BLaER1 (cell line): ENCODE measurements at regions not wholly inside any gene's neighbourhood (a gene's known extent, or its start where the extent isn't known, plus 50 kb on each side); places are given as distances from the start of the nearest gene placed in this dataset.
"Not testable (repeated sequence)": the region's sequence is repeated elsewhere in the genome, so short reads cannot be mapped to it uniquely, and the experiment has no call there.

ENCODE experiments used
- H3K27ac ChIP-seq: shearing (Covaris generic); formaldehyde crosslinking; 2 replicates; pipeline ENCODE4 v1.8.1; 2022
- H3K27me3 ChIP-seq: shearing (Covaris generic); formaldehyde crosslinking; 2 replicates; pipeline ENCODE4 v1.8.1; 2022
- H3K36me3 ChIP-seq: shearing (Covaris generic); formaldehyde crosslinking; 2 replicates; pipeline ENCODE4 v1.8.1; 2022
- H3K4me1 ChIP-seq: shearing (Covaris generic); formaldehyde crosslinking; 2 replicates; pipeline ENCODE4 v1.8.1; 2022
- H3K4me2 ChIP-seq: shearing (Covaris generic); formaldehyde crosslinking; 2 replicates; pipeline ENCODE4 v1.8.1; 2022
- H3K4me3 ChIP-seq: shearing (Covaris generic); formaldehyde crosslinking; 2 replicates; pipeline ENCODE4 v1.8.1; 2022
- H3K9ac ChIP-seq: shearing (Covaris generic); formaldehyde crosslinking; 2 replicates; pipeline ENCODE4 v1.8.1; 2022
- H3K9me3 ChIP-seq: shearing (Covaris generic); formaldehyde crosslinking; 2 replicates; pipeline ENCODE4 v1.8.1; 2022
- H4K20me1 ChIP-seq: shearing (Covaris generic); formaldehyde crosslinking; 2 replicates; pipeline ENCODE4 v1.8.1; 2022
- Cebpa-rat ChIP-seq: shearing (Covaris generic); IDR thresholded peaks from 2 replicates; pipeline ENCODE4 v1.8.1; 2022

DNA sequence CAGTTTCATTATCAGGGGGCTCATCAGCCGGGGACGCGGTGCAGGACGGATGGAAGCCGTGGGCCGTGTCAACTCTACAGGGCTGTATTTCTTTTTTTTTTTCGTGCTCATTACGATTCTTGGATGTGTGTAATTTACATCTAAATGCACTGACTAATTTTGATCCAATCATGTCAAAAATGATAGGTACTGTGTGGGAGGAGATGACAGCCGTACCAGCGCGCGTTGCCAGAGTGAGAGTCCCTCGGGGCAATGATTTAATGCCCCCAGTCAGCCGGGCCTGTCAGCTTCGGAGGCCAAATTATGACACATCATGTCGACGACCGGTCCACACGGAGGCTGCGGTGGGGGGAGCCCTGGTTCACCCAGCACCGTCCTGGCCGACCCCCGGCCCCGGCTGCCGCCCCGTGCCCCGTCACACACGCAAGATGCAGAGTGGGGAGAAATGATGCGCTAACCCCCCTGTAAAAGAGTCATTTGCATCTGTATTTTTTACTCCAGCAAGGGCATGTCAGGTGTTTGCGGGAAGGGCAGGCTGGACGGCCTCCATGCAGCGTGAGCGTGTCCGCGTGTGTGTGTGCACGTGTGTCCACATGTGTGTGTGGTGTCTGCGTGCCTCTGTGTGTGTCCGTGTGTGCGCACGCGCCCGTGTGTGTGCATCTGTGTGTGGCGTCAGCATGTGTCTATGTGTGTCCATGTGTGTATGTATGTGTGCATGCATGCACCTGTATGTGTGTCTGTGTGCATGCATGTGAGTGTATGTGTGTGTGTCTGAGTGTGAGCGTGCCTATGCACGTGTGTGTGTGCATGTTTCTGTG lies 74.3 kb upstream of the PPP2R3B start:
- H4K20me1 ChIP-seq: no peaks in the 10 kb centered on the region
- H3K4me1 ChIP-seq: no peaks in the 10 kb centered on the region
- no peak overlapping the region for H3K27ac ChIP-seq
- no peak for TF ChIP-seq Cebpa-rat
- no peaks in the 10 kb centered on the region for H3K27me3 ChIP-seq
- H3K36me3 ChIP-seq: no peaks in the 10 kb centered on the region
- no peak overlapping the region for H3K9ac ChIP-seq
- H3K4me3 ChIP-seq: no peak overlapping the region
- no peaks in the 10 kb centered on the region for H3K9me3 ChIP-seq
- H3K4me2 ChIP-seq: no peak overlapping the region

DNA sequence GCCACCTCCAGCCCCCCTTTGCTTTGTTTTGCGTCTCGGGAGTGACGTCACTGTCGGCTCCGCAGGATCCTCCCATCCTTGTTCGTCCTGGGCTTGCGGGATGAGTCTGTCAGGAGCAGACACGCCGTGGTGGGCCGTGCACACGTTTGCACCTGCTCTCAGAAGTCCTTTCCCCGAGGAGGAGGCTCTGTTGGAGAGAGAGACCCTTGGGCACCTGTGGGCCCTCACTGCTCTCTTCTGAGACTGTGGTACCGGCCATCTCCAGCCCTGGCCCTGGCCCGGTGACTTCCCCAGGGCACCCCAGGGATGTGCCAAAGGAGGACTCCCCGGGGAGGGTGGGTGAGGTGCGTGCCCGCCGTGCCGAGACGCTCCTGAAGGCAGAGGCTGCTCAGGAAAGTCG lies 76.1 kb upstream of the PPP2R3B start:
- no peak for TF ChIP-seq Cebpa-rat
- no peaks in the 10 kb centered on the region for H3K27me3 ChIP-seq
- no peaks in the 10 kb centered on the region for H3K36me3 ChIP-seq
- no peak overlapping the region for H3K9ac ChIP-seq
- H3K27ac ChIP-seq: no peak overlapping the region
- H3K4me1 ChIP-seq: no peaks in the 10 kb centered on the region
- H3K4me3 ChIP-seq: no peak overlapping the region
- no peaks in the 10 kb centered on the region for H3K9me3 ChIP-seq
- H3K4me2 ChIP-seq: no peak overlapping the region
- no peaks in the 10 kb centered on the region for H4K20me1 ChIP-seq

DNA sequence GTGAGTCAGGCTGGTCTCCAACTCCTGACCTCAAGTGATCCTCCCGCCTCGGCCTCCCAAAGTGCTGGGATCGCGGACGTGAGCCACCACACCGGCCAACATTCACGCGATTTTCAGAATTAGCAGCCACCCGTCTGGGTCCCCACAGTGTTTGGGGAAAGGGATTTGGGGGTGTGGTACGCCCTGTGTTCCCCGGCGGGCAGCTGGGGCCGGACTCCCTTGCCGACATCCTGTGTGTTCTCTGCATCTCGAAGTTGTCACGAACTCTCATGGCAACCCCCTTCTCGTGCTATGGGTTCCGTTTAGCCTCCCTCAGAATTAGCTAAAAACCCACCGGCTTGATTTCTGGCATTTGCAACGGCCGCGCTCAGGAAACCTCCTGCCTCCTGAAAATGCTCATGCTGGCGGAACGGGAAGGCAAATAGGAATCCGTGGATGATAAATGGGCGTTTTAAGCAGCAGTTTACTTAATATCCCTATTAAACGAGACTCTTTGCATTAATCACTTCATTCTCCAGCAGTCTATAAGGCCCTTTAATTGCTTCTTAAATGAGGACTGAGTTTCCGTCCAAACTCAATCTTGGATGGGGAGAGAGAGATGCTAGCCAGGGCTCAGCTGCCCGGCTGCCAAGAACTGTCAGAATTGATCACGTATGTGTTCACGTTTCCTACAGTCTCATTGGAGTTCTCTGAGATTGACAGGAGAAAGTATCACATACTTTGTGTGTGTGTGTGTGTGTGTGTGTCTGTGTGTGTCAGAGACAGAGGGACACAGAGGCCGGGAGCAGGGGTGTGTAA lies 78.9 kb upstream of the PPP2R3B start:
- Histone ChIP-seq H3K4me2 (no peak overlapping the region), H3K4me3 (no peak overlapping the region), H3K9ac (no peak overlapping the region), H4K20me1 (no peaks in the 10 kb centered on the region), H3K9me3 (no peaks in the 10 kb centered on the region), H3K36me3 (no peaks in the 10 kb centered on the region), H3K27me3 (no peaks in the 10 kb centered on the region), H3K4me1 (no peaks in the 10 kb centered on the region), H3K27ac (no peak overlapping the region)
- TF ChIP-seq Cebpa-rat: no peak

DNA sequence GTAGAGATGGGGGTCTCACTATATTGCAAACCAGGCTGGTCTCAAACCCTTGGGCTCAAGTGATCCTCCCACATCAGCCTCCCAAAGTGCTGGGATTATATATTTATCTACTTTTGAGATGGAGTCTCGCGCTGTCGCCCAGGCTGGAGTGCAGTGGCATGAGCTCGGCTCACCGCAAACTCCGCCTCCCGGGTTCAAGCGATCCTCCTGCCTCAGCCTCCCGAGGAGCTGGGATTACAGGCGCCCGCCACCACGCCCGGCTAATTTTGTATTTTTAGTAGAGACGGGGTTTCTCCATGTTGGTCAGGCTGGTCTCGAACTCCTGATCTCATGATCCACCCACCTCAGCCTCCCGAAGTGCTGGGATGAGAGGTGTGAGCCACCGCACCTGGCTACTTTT lies 80.1 kb upstream of the PPP2R3B start:
- H3K4me3 ChIP-seq, H3K4me1 ChIP-seq, H3K27me3 ChIP-seq, H3K4me2 ChIP-seq, H3K9ac ChIP-seq, H4K20me1 ChIP-seq, H3K36me3 ChIP-seq, H3K9me3 ChIP-seq, H3K27ac ChIP-seq: not testable (repeated sequence)

DNA sequence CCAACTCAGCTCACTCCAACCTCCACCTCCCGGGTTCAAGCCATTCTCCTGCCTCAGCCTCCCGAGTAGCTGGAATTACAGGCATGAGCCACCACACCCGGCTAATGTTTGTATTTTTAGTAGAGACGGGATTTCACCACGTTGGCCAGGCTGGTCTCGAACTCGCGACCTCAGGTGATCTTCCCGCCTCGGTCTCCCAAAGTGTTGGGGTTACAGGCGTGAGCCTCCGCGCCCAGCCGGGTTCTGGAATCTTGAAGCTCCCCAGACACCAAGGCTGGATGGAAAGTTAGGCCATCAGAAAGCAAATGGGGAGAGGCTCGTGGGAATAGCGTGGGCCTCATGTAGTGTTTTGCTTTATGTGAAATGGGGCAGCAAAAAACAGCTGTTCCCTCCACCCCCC lies 81.0 kb upstream of the PPP2R3B start:
- H3K27ac ChIP-seq, H3K9ac ChIP-seq, H3K36me3 ChIP-seq, H3K4me2 ChIP-seq, H4K20me1 ChIP-seq, H3K27me3 ChIP-seq, H3K4me3 ChIP-seq, H3K9me3 ChIP-seq: not testable (repeated sequence)
- H3K4me1 ChIP-seq: peaks cover 13% of the 10 kb centered on the region

DNA sequence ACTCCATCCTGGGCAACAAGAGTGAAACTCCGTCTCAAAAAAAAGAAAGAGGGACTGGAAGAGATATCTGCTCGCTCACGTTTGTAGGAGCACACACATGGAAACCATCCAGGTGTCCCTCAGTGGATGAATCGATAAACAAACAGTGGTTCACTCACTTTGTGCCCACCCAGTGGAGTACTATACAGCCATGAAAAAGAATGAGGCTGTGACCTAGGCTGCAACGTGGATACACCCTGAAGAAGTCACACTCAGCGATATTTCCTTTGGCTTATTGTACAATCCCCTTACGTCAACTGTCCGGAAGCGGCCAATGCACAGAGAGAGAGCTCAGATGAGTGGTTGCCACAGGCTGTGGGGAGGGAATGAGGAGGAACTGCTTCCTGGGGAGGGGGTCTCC lies 82.3 kb upstream of the PPP2R3B start:
- no peak overlapping the region for H3K9ac ChIP-seq
- no peak overlapping the region for H3K4me2 ChIP-seq
- TF ChIP-seq Cebpa-rat: no peak
- H3K36me3 ChIP-seq: no peaks in the 10 kb centered on the region
- H3K9me3 ChIP-seq: no peaks in the 10 kb centered on the region
- no peaks in the 10 kb centered on the region for H4K20me1 ChIP-seq
- no peak overlapping the region for H3K27ac ChIP-seq
- no peak overlapping the region for H3K4me3 ChIP-seq
- H3K27me3 ChIP-seq: no peaks in the 10 kb centered on the region
- peaks cover 13% of the 10 kb centered on the region for H3K4me1 ChIP-seq

DNA sequence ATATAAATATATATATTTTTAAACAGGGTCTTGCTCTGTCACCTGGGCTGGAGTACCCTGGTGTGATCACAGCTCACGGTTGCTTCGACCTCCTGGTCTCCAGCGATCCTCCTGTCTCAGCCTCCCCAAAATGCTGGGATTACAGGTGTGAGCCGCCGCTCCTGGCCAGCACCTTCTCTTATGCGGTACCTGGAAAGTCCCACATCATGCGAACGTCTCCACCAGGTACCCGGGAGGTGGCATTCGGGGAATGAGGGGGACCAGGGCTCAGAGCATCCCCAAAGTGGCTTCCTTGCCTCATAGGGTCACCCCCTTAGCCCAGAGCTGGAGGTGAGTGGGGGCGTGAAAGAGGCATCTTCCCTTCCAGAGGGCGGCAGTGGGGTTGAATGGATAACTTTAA lies 84.0 kb upstream of the PPP2R3B start:
- no peaks in the 10 kb centered on the region for H3K36me3 ChIP-seq
- no peaks in the 10 kb centered on the region for H3K9me3 ChIP-seq
- no peak overlapping the region for H3K9ac ChIP-seq
- H3K27ac ChIP-seq: no peak overlapping the region
- H3K4me1 ChIP-seq: peaks cover 13% of the 10 kb centered on the region
- H4K20me1 ChIP-seq: no peaks in the 10 kb centered on the region
- no peak for TF ChIP-seq Cebpa-rat
- H3K4me3 ChIP-seq: no peak overlapping the region
- H3K27me3 ChIP-seq: no peaks in the 10 kb centered on the region
- no peak overlapping the region for H3K4me2 ChIP-seq

DNA sequence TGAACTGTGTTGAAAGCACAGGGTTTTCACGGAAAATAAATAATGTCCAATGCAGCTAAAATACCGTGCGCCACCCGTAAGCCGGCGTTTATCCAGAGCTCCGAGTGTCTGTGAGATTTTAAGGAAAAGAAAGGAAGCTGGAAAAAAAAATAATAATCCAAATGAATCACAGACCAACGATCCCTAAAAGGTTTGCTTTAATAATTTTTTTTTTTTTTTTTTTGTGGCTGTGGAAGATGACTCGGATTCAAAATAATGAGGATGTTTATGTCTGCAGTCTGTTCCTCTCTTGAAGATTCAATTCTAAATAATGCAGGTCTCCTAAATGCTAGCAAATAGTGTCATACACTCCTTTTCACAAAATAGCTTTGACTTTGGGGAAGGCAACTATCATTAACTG lies 84.6 kb upstream of the PPP2R3B start:
- Histone ChIP-seq H3K4me2 (peak overlapping the region; percentile 56), H3K27me3 (no peaks in the 10 kb centered on the region), H3K4me1 (peaks cover 13% of the 10 kb centered on the region), H3K27ac (no peak overlapping the region), H4K20me1 (no peaks in the 10 kb centered on the region), H3K36me3 (no peaks in the 10 kb centered on the region), H3K4me3 (no peak overlapping the region), H3K9ac (no peak overlapping the region), H3K9me3 (no peaks in the 10 kb centered on the region)
- no peak for TF ChIP-seq Cebpa-rat

DNA sequence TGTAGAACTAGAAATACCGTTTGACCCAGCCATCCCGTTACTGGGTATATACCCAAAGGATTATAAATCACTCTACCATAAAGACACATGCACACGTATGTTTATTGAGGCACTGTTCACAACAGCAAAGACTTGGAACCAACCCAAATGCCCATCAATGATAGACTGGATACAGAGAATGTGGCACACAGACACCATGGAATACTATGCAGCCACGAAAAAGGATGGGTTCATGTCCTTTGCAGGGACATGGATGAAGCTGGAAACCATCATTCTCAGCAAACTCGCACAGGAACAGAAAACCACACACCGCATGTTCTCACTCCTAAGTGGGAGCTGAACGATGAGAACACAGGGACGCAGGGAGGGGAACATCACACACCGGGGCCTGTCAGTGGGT lies 85.6 kb upstream of the PPP2R3B start:
- H3K9me3 ChIP-seq, H3K36me3 ChIP-seq, H3K27me3 ChIP-seq, H3K27ac ChIP-seq, H4K20me1 ChIP-seq, H3K4me3 ChIP-seq, H3K9ac ChIP-seq: not testable (repeated sequence)
- Histone ChIP-seq H3K4me2 (0 out of 2 replicates have a peak overlapping the region, but pooled peaks have one; percentile 56), H3K4me1 (peaks cover 13% of the 10 kb centered on the region)

DNA sequence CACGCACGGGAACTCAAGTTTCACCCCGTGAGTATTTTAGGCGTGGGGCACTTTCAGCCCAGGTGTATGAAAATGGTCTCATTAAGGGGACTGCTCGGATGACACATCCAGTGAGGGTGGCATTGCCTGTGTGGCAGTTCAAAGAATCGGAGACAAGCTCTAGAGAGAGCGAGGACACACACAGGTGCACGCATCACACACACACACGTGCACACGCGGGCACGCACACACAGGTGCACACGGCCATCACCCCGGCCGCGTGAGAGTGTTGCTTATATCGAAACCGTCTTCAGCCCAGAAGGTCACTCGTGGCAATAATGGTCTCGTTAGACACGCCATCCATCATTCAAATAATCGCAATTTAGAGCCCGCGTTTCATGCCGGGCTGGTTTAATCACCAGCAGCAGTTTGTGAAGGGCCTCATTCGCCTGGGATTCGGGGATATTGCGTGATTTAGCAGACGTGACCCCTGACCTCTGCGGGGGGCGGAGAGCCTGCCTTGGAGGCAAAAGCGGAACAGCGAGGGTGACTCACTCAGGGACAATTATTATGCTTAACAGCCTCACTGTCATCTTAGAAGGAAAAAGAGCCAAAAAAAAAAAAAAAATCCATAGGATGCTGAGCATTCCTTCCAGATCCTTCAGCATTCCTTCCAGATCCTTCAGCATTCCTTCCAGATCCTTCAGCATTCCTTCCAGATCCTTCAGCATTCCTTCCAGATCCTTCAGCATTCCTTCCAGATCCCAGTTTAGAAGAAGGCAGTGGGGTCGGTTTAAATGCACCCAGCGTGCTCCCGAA lies 89.4 kb upstream of the PPP2R3B start:
- no peaks in the 10 kb centered on the region for H3K36me3 ChIP-seq
- H3K27ac ChIP-seq: no peak overlapping the region
- H3K4me1 ChIP-seq: peaks cover 11% of the 10 kb centered on the region
- H4K20me1 ChIP-seq: no peaks in the 10 kb centered on the region
- no peaks in the 10 kb centered on the region for H3K27me3 ChIP-seq
- no peak for TF ChIP-seq Cebpa-rat
- H3K4me2 ChIP-seq: no peak overlapping the region
- H3K4me3 ChIP-seq: no peak overlapping the region
- peaks cover 4% of the 10 kb centered on the region for H3K9me3 ChIP-seq
- no peak overlapping the region for H3K9ac ChIP-seq
